DOHH2 (cell line): ENCODE measurements at regions not wholly inside any gene's neighbourhood (a gene's known extent, or its start where the extent isn't known, plus 50 kb on each side); places are given as distances from the start of the nearest gene placed in this dataset.

ENCODE experiments used
- H3F3A ChIP-seq: fragments of 200-600 bp; sonication (generic), shearing (Covaris generic); 2 replicates; pipeline ENCODE4 v1.6.0; 2016; ENCODE audit warnings: antibody characterized with exemption, mild to moderate bottlenecking; ENCODE audit not compliant: control insufficient read depth, insufficient read depth
- H3K27ac ChIP-seq: fragments of 200-600 bp; sonication (generic); 2 replicates; pipeline ENCODE4 v1.5.1; 2014; ENCODE audit warnings: low read depth, mild to moderate bottlenecking, low read length, moderate library complexity
- H3K27me3 ChIP-seq: fragments of 200-600 bp; sonication (generic); 2 replicates; pipeline ENCODE4 v1.6.1; 2014; ENCODE audit warnings: mild to moderate bottlenecking, low read length, mixed read lengths; ENCODE audit not compliant: control insufficient read depth
- H3K36me3 ChIP-seq: fragments of 200-600 bp; sonication (generic); 2 replicates; pipeline ENCODE4 v1.6.1; 2014; ENCODE audit warnings: mild to moderate bottlenecking, low read length, moderate library complexity, mixed read lengths; ENCODE audit not compliant: control insufficient read depth
- H3K4me1 ChIP-seq: fragments of 200-600 bp; sonication (generic); 2 replicates; pipeline ENCODE4 v1.6.1; 2014; ENCODE audit warnings: mild to moderate bottlenecking, low read length, mixed read lengths; ENCODE audit not compliant: control insufficient read depth
- H3K4me2 ChIP-seq: fragments of 200-600 bp; sonication (generic); 2 replicates; pipeline ENCODE4 v1.6.0; 2014; ENCODE audit warnings: mild to moderate bottlenecking, low read length, moderate library complexity
- H3K4me3 ChIP-seq: fragments of 200-600 bp; sonication (generic); 2 replicates; pipeline ENCODE4 v1.5.1; 2014; ENCODE audit warnings: mild to moderate bottlenecking, low read length, mixed read lengths
- H3K79me2 ChIP-seq: fragments of 200-600 bp; sonication (generic); 2 replicates; pipeline ENCODE4 v1.6.1; 2014; ENCODE audit warnings: mild to moderate bottlenecking, low read length, mixed read lengths; ENCODE audit not compliant: control insufficient read depth
- H3K9me2 ChIP-seq: fragments of 200-600 bp; sonication (generic); replicated peaks from 2 replicates; pipeline ENCODE4 v1.6.1; 2014; ENCODE audit warnings: mild to moderate bottlenecking, low read length, mixed read lengths; ENCODE audit not compliant: control insufficient read depth
- H3K9me3 ChIP-seq: fragments of 200-600 bp; sonication (generic); 2 replicates; pipeline ENCODE4 v1.6.1; 2014; ENCODE audit warnings: antibody characterized with exemption, low read length, mixed read lengths; ENCODE audit not compliant: control insufficient read depth, insufficient read depth
- H4K20me1 ChIP-seq: fragments of 200-600 bp; sonication (generic); 2 replicates; pipeline ENCODE4 v1.6.0; 2014; ENCODE audit warnings: low read depth, mild to moderate bottlenecking, antibody characterized with exemption, low read length, moderate library complexity; ENCODE audit not compliant: control insufficient read depth, insufficient read depth
- CTCF ChIP-seq: fragments of 200-600 bp; sonication (generic); IDR thresholded peaks from one replicate; pipeline ENCODE4 v1.5.1; 2014; ENCODE audit warnings: antibody characterized with exemption, mild to moderate bottlenecking, low read depth, low read length; ENCODE audit not compliant: poor library complexity, severe bottlenecking
- EZH2phosphoT487 ChIP-seq: fragments of 200-600 bp; sonication (generic); IDR thresholded peaks from 2 replicates; pipeline ENCODE4 v1.6.1; 2017; ENCODE audit warnings: borderline replicate concordance, mild to moderate bottlenecking, antibody characterized with exemption, low read length, moderate library complexity, mixed read lengths

DNA sequence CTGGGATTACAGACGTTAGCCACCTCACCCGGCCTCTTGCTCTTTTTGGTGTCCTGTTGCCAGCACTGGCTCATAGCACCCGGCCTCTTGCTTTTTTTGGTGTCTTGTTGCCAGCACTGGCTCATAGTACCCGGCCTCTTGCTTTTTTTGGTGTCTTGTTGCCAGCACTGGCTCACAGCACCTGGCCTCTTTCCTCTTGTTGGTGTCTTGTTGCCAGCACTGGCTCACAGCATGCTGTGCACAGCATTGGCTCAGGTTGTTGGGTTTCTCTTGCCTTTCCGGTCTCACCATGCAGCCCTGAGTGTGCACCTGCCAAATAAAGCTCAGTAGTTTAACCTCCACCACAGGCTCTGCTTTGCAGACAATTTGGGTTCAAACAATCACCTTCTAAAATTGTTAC lies 208.2 kb downstream of the THBS2 start:
- no peaks in the 10 kb centered on the region for H3K36me3 ChIP-seq
- H3K27me3 ChIP-seq = no peaks in the 10 kb centered on the region
- no peaks in the 10 kb centered on the region for H3K4me1 ChIP-seq
- H3K4me3 ChIP-seq = no peak overlapping the region
- H4K20me1 ChIP-seq = no peaks in the 10 kb centered on the region
- H3F3A ChIP-seq = no peaks in the 10 kb centered on the region
- no peaks in the 10 kb centered on the region for H3K79me2 ChIP-seq
- no peak for TF ChIP-seq EZH2phosphoT487
- TF ChIP-seq CTCF = no peak
- no peaks in the 10 kb centered on the region for H3K9me2 ChIP-seq
- no peaks in the 10 kb centered on the region for H3K9me3 ChIP-seq
- no peak overlapping the region for H3K4me2 ChIP-seq
- H3K27ac ChIP-seq = no peak overlapping the region

GRCh38 chr6:169044381-169045230 lies 209.0 kb downstream of the THBS2 start:
- TF ChIP-seq EZH2phosphoT487 = no peak
- no peak for TF ChIP-seq CTCF
- no peak overlapping the region for H3K4me2 ChIP-seq
- H3K27ac ChIP-seq = no peak overlapping the region
- no peaks in the 10 kb centered on the region for H4K20me1 ChIP-seq
- H3K79me2 ChIP-seq = no peaks in the 10 kb centered on the region
- no peaks in the 10 kb centered on the region for H3K36me3 ChIP-seq
- no peaks in the 10 kb centered on the region for H3K4me1 ChIP-seq
- no peaks in the 10 kb centered on the region for H3F3A ChIP-seq
- no peaks in the 10 kb centered on the region for H3K9me3 ChIP-seq
- H3K9me2 ChIP-seq = no peaks in the 10 kb centered on the region
- no peaks in the 10 kb centered on the region for H3K27me3 ChIP-seq
- no peak overlapping the region for H3K4me3 ChIP-seq

DNA sequence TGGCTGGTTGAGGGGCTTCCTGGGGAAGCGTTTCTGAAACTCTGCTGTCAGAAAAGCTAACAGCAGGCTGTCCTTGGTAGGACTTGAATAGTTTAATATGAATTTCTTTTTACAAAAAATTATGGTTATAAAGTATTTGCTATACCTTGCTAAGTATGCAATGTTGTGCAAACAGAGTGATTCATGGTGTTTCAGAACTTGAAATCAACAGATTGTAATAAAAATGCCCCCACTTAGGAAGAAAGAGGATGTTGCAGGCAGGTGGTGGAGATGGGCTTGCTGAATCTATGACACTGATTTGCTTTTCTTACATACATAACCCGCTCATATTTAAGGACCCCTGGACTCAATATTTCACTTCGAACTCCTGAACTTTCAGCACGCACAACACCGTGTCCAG lies 211.6 kb downstream of the THBS2 start:
- TF ChIP-seq CTCF = no peak
- no peak for TF ChIP-seq EZH2phosphoT487
- no peaks in the 10 kb centered on the region for H3K4me1 ChIP-seq
- H3K79me2 ChIP-seq = no peaks in the 10 kb centered on the region
- no peaks in the 10 kb centered on the region for H4K20me1 ChIP-seq
- H3K27me3 ChIP-seq = no peaks in the 10 kb centered on the region
- H3F3A ChIP-seq = no peaks in the 10 kb centered on the region
- no peak overlapping the region for H3K4me3 ChIP-seq
- no peaks in the 10 kb centered on the region for H3K36me3 ChIP-seq
- no peak overlapping the region for H3K4me2 ChIP-seq
- H3K9me3 ChIP-seq = no peaks in the 10 kb centered on the region
- no peak overlapping the region for H3K27ac ChIP-seq
- H3K9me2 ChIP-seq = no peaks in the 10 kb centered on the region
